Hepatocyte (in vitro differentiated cells): ENCODE measurements at regions not wholly inside any gene's neighbourhood (a gene's known extent, or its start where the extent isn't known, plus 50 kb on each side); places are given as distances from the start of the nearest gene placed in this dataset.

Experiments
- CTCF ChIP-seq: fragments of 200-600 bp; sonication (generic); IDR thresholded peaks from 2 replicates; pipeline ENCODE4 v1.5.1; 2016; ENCODE audit warnings: antibody characterized with exemption, mild to moderate bottlenecking; ENCODE audit not compliant: poor library complexity
- EZH2 ChIP-seq: fragments of 200-600 bp; sonication (generic); IDR thresholded peaks from 2 replicates; pipeline ENCODE4 v1.6.1; 2016; ENCODE audit warnings: antibody characterized with exemption, mild to moderate bottlenecking, borderline replicate concordance
- EZH2phosphoT487 ChIP-seq: fragments of 200-600 bp; sonication (generic); IDR thresholded peaks from one replicate; pipeline ENCODE4 v1.6.1; 2018; ENCODE audit warnings: antibody characterized with exemption, mild to moderate bottlenecking, low read depth, moderate library complexity; ENCODE audit not compliant: unreplicated experiment, severe bottlenecking

DNA sequence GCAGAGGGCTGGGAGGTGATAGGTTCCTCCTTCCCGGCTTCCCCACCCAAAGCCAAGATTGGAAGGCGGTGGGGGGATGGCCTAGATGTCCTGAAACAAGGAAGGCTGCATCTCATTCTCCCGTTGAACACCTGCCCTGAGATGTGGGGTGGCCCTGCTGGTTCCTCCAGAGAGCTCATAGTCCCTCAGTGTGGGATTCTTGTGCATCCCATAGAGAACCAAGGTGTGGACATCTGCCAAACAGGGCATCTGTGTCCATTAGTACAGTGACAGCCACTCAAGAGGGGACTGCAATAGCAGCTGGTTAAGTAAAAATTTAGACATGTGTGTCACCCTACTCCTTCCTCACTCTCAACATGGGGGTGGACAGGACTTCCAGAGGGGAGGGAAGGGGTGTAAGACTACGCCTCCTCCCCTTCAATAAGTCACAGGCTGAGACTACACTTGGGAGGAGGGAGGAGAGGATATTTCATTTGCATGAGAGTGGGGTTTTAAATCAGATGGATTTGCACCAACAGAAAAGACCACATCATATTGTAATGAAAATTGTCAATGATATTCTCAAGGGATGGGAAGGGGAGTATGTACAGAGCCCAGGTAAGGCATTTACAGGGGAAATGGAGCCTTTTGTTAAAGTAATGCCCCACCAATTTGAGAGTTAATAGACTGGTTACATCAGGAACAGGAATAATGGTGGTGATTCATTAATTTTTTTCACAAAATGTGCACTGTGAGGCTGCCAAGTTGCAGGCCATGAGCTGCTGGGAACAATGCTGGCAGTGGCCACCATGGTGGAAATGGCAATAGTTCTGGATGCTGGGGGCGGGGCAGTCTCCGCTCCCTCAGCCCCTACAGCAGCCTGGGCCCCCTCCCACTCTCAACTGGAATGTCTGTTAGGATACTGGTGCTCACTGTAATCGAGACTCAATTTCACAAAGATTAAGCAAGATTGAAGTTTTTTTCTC is 80.6 kb downstream of the TEX51 start:
- TF ChIP-seq CTCF (no peak), EZH2 (no peak), EZH2phosphoT487 (no peak)
